ENCODE measurements at regions not wholly inside any gene's neighbourhood (a gene's known extent, or its start where the extent isn't known, plus 50 kb on each side); places are given as distances from the start of the nearest gene placed in this dataset.
"Not testable (repeated sequence)": the region's sequence is repeated elsewhere in the genome, so short reads cannot be mapped to it uniquely, and the experiment has no call there.

DNA sequence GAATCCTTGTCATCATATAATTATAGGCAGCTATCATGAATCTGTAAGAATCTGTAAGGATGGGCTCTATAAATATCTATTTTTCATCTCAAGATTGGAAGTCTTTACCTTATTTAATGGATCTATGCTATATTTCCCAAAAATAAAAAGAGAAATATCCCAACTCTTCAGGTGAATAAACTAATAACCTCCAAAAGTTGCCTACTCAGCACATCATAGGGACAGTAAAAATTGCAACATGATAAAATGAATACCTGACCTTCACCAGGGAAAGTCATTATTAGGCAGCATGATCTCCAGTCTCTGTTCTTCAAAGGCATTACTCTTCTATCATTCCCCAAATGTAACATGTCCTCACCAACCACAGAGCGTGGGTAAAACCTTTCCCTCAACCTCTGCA lies 277.3 kb downstream of the RAB38 start:
- no peak overlapping the region for H3K27ac Mint-ChIP-seq

DNA sequence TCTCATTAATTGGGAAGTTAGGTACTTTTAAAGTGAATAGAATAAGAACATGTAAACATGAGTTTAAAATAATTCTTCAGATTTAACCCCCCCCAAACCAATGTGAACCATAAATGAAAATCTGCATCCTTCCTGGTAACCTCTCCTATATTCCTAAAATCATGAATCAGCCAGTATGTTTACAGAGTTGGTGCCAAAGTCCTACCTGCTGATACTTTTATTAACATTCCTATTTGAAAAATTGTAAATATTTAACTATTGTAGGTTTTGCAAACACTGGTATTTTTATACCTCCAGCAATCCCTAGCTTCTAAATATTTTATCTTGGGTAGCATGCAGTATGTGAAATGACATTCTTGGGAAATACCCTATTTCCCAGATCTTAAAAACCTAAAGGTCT lies 278.2 kb downstream of the RAB38 start:
- H3K9me3 Mint-ChIP-seq = no peaks in the 10 kb centered on the region
- no peak overlapping the region for H3K27ac Mint-ChIP-seq
- no peaks in the 10 kb centered on the region for H3K4me1 ChIP-seq (ENCODE audit: control insufficient read depth, insufficient read depth, low read length, poor library complexity, severe bottlenecking)
- ATAC-seq (ENCODE audit: low read depth in 2 of 2) (no peak), DNase-seq (no peak)
- H3K36me3 Mint-ChIP-seq = no peaks in the 10 kb centered on the region
- no peak overlapping the region for H3K27ac ChIP-seq (ENCODE audit: insufficient read depth, low read length, poor library complexity, severe bottlenecking)
- H3K9me3 ChIP-seq (ENCODE audit: control insufficient read depth in 2 of 2, low read length in 2 of 2) = no peaks in the 10 kb centered on the region
- no peak overlapping the region for H3K4me3 Mint-ChIP-seq
- H3K4me3 ChIP-seq (ENCODE audit: low read depth, low read length) = no peak overlapping the region
- H3K27me3 Mint-ChIP-seq = no peaks in the 10 kb centered on the region
- no peaks in the 10 kb centered on the region for H3K36me3 ChIP-seq (ENCODE audit: control insufficient read depth, insufficient read depth, low read length)
- no peaks in the 10 kb centered on the region for H3K27me3 ChIP-seq (ENCODE audit: control insufficient read depth, insufficient read depth, low read length)
- H3K4me1 Mint-ChIP-seq = no peaks in the 10 kb centered on the region

More for the DNA sequence above, 277.3 kb downstream of the RAB38 start:
- no peaks in the 10 kb centered on the region for H3K9me3 ChIP-seq (ENCODE audit: control insufficient read depth in 2 of 2, low read length in 2 of 2)
- Mint-ChIP-seq H3K27me3 (no peaks in the 10 kb centered on the region), H3K4me1 (no peaks in the 10 kb centered on the region), H3K4me3 (no peak overlapping the region), H3K36me3 (no peaks in the 10 kb centered on the region), H3K9me3 (no peaks in the 10 kb centered on the region)
- no peak overlapping the region for H3K27ac ChIP-seq (ENCODE audit: insufficient read depth, low read length, poor library complexity, severe bottlenecking)
- no peaks in the 10 kb centered on the region for H3K36me3 ChIP-seq (ENCODE audit: control insufficient read depth, insufficient read depth, low read length)
- no peaks in the 10 kb centered on the region for H3K4me1 ChIP-seq (ENCODE audit: control insufficient read depth, insufficient read depth, low read length, poor library complexity, severe bottlenecking)
- no peaks in the 10 kb centered on the region for H3K27me3 ChIP-seq (ENCODE audit: control insufficient read depth, insufficient read depth, low read length)
- DNase-seq (no peak), ATAC-seq (ENCODE audit: low read depth in 2 of 2) (no peak)
- H3K4me3 ChIP-seq (ENCODE audit: low read depth, low read length) = no peak overlapping the region

DNA sequence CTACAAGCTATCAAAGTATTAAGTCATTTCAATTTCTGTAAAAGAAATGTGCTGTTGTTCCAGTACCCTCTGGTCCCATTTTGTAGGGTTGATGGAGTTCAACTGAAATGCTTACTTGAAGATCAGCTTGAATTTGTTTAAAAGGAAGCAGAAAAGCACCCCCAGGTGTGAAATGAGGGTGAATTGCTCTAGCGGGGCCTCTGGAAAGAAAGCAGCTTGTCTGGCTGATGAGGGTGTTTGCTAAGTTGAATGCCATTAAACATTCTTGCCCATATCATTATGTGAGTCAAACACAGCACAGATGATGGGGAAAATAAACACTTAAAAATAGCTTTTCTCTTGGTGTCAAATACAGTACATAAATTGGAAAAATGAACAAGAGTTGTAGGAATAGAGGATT lies 280.3 kb downstream of the RAB38 start:
- Histone ChIP-seq H3K4me1 (ENCODE audit: control insufficient read depth, insufficient read depth, low read length, poor library complexity, severe bottlenecking) (no peaks in the 10 kb centered on the region), H3K36me3 (ENCODE audit: control insufficient read depth, insufficient read depth, low read length) (no peaks in the 10 kb centered on the region), H3K27me3 (ENCODE audit: control insufficient read depth, insufficient read depth, low read length) (no peaks in the 10 kb centered on the region), H3K4me3 (ENCODE audit: low read depth, low read length) (no peak overlapping the region), H3K9me3 (ENCODE audit: control insufficient read depth in 2 of 2, low read length in 2 of 2) (no peaks in the 10 kb centered on the region), H3K27ac (ENCODE audit: insufficient read depth, low read length, poor library complexity, severe bottlenecking) (no peak overlapping the region)
- Mint-ChIP-seq H3K9me3 (no peaks in the 10 kb centered on the region), H3K4me3 (no peak overlapping the region), H3K27me3 (no peaks in the 10 kb centered on the region), H3K27ac (no peak overlapping the region), H3K4me1 (no peaks in the 10 kb centered on the region), H3K36me3 (no peaks in the 10 kb centered on the region)
- ATAC-seq (ENCODE audit: low read depth in 2 of 2) = no peak
- no peak for DNase-seq

DNA sequence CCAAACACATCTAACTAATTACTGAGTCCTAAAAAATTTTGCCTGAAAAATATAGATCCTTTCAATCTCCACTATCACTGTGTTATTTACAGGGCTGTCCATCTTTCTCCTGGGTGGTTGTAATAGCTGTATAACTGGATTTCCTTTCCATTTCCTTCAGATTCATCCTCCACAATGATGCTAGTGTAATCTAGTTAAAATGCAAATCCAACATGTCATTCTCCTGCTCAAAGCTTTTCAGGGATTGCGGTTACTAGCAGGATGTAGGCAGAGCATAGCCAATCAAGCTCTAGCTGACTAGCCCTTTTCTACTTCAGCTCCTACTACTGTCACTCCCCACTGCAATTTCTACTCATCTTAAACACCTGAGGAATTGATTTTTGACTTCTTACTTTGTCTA lies 283.0 kb downstream of the RAB38 start:
- no peak overlapping the region for H3K4me3 ChIP-seq (ENCODE audit: low read depth, low read length)
- no peaks in the 10 kb centered on the region for H3K4me1 Mint-ChIP-seq
- no peaks in the 10 kb centered on the region for H3K36me3 Mint-ChIP-seq
- H3K9me3 ChIP-seq (ENCODE audit: control insufficient read depth in 2 of 2, low read length in 2 of 2) = no peaks in the 10 kb centered on the region
- no peaks in the 10 kb centered on the region for H3K27me3 ChIP-seq (ENCODE audit: control insufficient read depth, insufficient read depth, low read length)
- no peaks in the 10 kb centered on the region for H3K4me1 ChIP-seq (ENCODE audit: control insufficient read depth, insufficient read depth, low read length, poor library complexity, severe bottlenecking)
- H3K27ac Mint-ChIP-seq = no peak overlapping the region
- no peaks in the 10 kb centered on the region for H3K9me3 Mint-ChIP-seq
- ATAC-seq (ENCODE audit: low read depth in 2 of 2) (no peak), DNase-seq (no peak)
- H3K27me3 Mint-ChIP-seq = no peaks in the 10 kb centered on the region
- no peak overlapping the region for H3K4me3 Mint-ChIP-seq
- no peaks in the 10 kb centered on the region for H3K36me3 ChIP-seq (ENCODE audit: control insufficient read depth, insufficient read depth, low read length)
- no peak overlapping the region for H3K27ac ChIP-seq (ENCODE audit: insufficient read depth, low read length, poor library complexity, severe bottlenecking)

DNA sequence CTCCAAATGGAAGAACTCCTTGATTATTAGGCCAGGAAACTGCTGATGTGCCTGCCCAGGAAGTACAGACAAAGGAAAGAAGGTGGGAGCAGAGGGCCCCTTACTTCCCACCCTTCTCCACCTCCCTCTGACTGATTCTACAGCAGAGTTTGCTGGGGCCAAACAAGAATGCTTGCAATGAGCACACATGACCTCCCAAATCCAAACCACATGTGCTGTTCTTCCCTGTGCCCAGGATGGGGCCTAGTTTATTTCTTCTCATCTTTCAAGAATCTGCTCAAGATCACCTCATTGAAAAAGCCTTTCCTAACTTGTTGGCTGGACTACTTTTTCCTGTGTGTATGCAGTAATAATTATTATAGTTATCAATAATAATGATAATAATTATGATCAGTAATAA lies 286.1 kb downstream of the RAB38 start:
- no peaks in the 10 kb centered on the region for H3K4me1 ChIP-seq (ENCODE audit: control insufficient read depth, insufficient read depth, low read length, poor library complexity, severe bottlenecking)
- H3K4me1 Mint-ChIP-seq = no peaks in the 10 kb centered on the region
- no peaks in the 10 kb centered on the region for H3K36me3 ChIP-seq (ENCODE audit: control insufficient read depth, insufficient read depth, low read length)
- no peaks in the 10 kb centered on the region for H3K9me3 ChIP-seq (ENCODE audit: control insufficient read depth in 2 of 2, low read length in 2 of 2)
- peaks cover 5% of the 10 kb centered on the region for H3K27me3 Mint-ChIP-seq
- H3K4me3 ChIP-seq (ENCODE audit: low read depth, low read length) = no peak overlapping the region
- no peaks in the 10 kb centered on the region for H3K27me3 ChIP-seq (ENCODE audit: control insufficient read depth, insufficient read depth, low read length)
- ATAC-seq (ENCODE audit: low read depth in 2 of 2) (no peak), DNase-seq (no peak)
- H3K4me3 Mint-ChIP-seq = no peak overlapping the region
- no peaks in the 10 kb centered on the region for H3K36me3 Mint-ChIP-seq
- peaks cover 0 to 1% (median 0%) of the 10 kb centered on the region in 7 donors for H3K9me3 Mint-ChIP-seq
- no peak overlapping the region for H3K27ac Mint-ChIP-seq
- no peak overlapping the region for H3K27ac ChIP-seq (ENCODE audit: insufficient read depth, low read length, poor library complexity, severe bottlenecking)

DNA sequence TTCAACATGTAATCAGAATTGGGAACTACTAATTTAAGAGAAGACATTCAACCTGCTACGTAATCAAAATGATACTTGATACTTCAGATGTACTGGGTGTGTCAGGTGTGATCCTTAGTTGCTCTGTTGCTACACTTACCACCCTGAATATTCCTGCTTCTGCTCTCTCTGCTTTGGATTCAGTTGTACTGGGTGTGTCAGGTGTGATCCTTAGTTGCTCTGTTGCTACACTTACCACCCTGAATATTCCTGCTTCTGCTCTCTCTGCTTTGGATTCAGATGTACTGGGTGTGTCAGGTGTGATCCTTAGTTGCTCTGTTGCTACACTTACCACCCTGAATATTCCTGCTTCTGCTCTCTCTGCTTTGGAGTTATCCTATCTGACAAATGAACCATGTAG lies 290.2 kb downstream of the RAB38 start:
- not testable (repeated sequence) for H3K36me3 Mint-ChIP-seq; H3K9me3 ChIP-seq (ENCODE audit: control insufficient read depth in 2 of 2, low read length in 2 of 2); H3K27me3 ChIP-seq (ENCODE audit: control insufficient read depth, insufficient read depth, low read length); H3K27ac ChIP-seq (ENCODE audit: insufficient read depth, low read length, poor library complexity, severe bottlenecking); H3K27me3 Mint-ChIP-seq; ATAC-seq (ENCODE audit: low read depth in 2 of 2); H3K4me3 ChIP-seq (ENCODE audit: low read depth, low read length); H3K4me3 Mint-ChIP-seq; H3K4me1 Mint-ChIP-seq; H3K4me1 ChIP-seq (ENCODE audit: control insufficient read depth, insufficient read depth, low read length, poor library complexity, severe bottlenecking); H3K27ac Mint-ChIP-seq; H3K36me3 ChIP-seq (ENCODE audit: control insufficient read depth, insufficient read depth, low read length); H3K9me3 Mint-ChIP-seq; DNase-seq

DNA sequence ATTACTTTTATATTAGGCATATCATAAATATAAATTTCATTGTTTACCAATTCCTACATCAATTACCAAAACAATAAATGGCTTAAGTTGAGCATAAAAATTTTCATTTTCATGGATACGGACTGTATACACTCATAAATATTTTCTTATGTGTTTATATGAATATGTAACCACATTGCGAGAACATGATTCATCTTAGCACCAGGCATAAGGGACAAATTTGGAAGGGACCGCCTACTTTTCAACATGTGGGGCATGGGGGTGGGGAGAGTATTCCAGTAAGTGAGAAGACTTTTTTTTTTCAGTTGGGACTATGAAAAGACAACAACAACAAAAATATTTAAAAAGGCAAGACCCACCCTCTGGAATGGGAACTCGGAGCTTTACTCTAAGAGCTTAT lies 296.1 kb downstream of the RAB38 start:
- H3K27me3 Mint-ChIP-seq = no peaks in the 10 kb centered on the region
- H3K9me3 ChIP-seq (ENCODE audit: control insufficient read depth in 2 of 2, low read length in 2 of 2) = no peaks in the 10 kb centered on the region
- no peak overlapping the region for H3K4me3 Mint-ChIP-seq
- no peak overlapping the region for H3K4me3 ChIP-seq (ENCODE audit: low read depth, low read length)
- H3K36me3 Mint-ChIP-seq = no peaks in the 10 kb centered on the region
- no peak for ATAC-seq (ENCODE audit: low read depth in 2 of 2)
- no peaks in the 10 kb centered on the region for H3K27me3 ChIP-seq (ENCODE audit: control insufficient read depth, insufficient read depth, low read length)
- H3K4me1 Mint-ChIP-seq = no peaks in the 10 kb centered on the region
- no peak overlapping the region for H3K27ac Mint-ChIP-seq
- H3K27ac ChIP-seq (ENCODE audit: insufficient read depth, low read length, poor library complexity, severe bottlenecking) = no peak overlapping the region
- no peaks in the 10 kb centered on the region for H3K4me1 ChIP-seq (ENCODE audit: control insufficient read depth, insufficient read depth, low read length, poor library complexity, severe bottlenecking)
- peaks cover 0 to 3% (median 0%) of the 10 kb centered on the region in 7 donors for H3K9me3 Mint-ChIP-seq
- no peak for DNase-seq
- no peaks in the 10 kb centered on the region for H3K36me3 ChIP-seq (ENCODE audit: control insufficient read depth, insufficient read depth, low read length)

DNA sequence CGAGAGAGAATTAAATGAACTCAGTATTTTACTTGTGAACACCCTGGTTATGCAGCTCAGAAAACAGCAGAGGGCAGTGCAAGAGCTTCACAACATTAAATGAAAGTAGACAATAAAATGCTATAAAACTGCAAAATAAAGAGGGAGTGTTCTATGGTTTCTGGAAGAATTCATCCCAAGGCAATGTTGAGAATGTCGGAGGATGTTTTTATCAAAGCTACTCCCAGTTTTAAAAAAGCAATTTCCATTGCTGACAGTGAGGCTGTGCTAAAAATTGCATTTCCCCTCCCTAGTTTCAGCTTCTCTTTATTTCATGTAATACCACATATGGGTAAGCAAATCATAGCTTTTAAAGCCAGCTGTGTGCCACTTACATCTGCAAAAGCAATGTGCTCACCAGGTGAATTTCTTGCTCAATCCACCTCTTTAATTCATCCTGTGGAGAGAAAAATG lies 296.8 kb downstream of the RAB38 start:
- ATAC-seq (ENCODE audit: low read depth in 2 of 2) = no peak
- H3K9me3 ChIP-seq (ENCODE audit: control insufficient read depth in 2 of 2, low read length in 2 of 2) = no peaks in the 10 kb centered on the region
- H3K4me1 ChIP-seq (ENCODE audit: control insufficient read depth, insufficient read depth, low read length, poor library complexity, severe bottlenecking) = no peaks in the 10 kb centered on the region
- peak in 1 of 3 donors; percentile 19 for DNase-seq
- no peaks in the 10 kb centered on the region for H3K27me3 ChIP-seq (ENCODE audit: control insufficient read depth, insufficient read depth, low read length)
- H3K27ac ChIP-seq (ENCODE audit: insufficient read depth, low read length, poor library complexity, severe bottlenecking) = no peak overlapping the region
- H3K4me3 ChIP-seq (ENCODE audit: low read depth, low read length) = no peak overlapping the region
- H3K4me3 Mint-ChIP-seq = no peak overlapping the region
- H3K36me3 Mint-ChIP-seq = no peaks in the 10 kb centered on the region
- no peaks in the 10 kb centered on the region for H3K4me1 Mint-ChIP-seq
- H3K27me3 Mint-ChIP-seq = no peaks in the 10 kb centered on the region
- no peaks in the 10 kb centered on the region for H3K36me3 ChIP-seq (ENCODE audit: control insufficient read depth, insufficient read depth, low read length)
- H3K9me3 Mint-ChIP-seq = peaks cover 0 to 3% (median 0%) of the 10 kb centered on the region in 7 donors
- H3K27ac Mint-ChIP-seq = no peak overlapping the region

All from CD4-positive, CD25-positive, alpha-beta regulatory T cell (primary cell).